HepG2 (cell line): ENCODE measurements at regions not wholly inside any gene's neighbourhood (a gene's known extent, or its start where the extent isn't known, plus 50 kb on each side); places are given as distances from the start of the nearest gene placed in this dataset.
A peak's percentile ranks its signal among the peaks of the same experiment; 100 is the strongest.

Experiments used
- ATAC-seq: fragments of 200-7000 bp; cut with Tn5 transposase; 3 replicates; pipeline ENCODE4 v1.9.1; 2020; ENCODE audit warnings: mild to moderate bottlenecking, moderate library complexity
- BruUV-seq: library from RNA; stranded (reverse); fragments of 400-500 nt; replicated peaks from 2 replicates; lab custom pipeline; 2021; lab: Mats Ljungman, UMichigan
- CTCF ChIA-PET: fragments of 300-600 bp; formaldehyde crosslinking; extraction: SDS; loops from one replicate; lab custom pipeline; 2021; ENCODE audit warnings: low total read pairs, inconsistent platforms, low intra/inter-chr PET ratio; lab: Yijun Ruan, JAX
- POLR2A ChIA-PET: fragments of 350-600 bp; sonication (Branson Sonifier 250); formaldehyde crosslinking; loops from one replicate; lab custom pipeline; 2020; ENCODE audit warnings: antibody characterized with exemption, inconsistent platforms; lab: Yijun Ruan, JAX
- DNase-seq: peaks from one replicate; pipeline ENCODE4 v3.0.0-alpha.2; 2015; ENCODE audit warnings: low spot score
- FAIRE-seq: peaks from 3 replicates; lab custom pipeline; 2011; peaks lifted over from hg19 to GRCh38; lab: Jason Lieb, UNC
- H2AFZ ChIP-seq: one replicate; pipeline ENCODE4 v1.6.1; 2011; ENCODE audit warnings: low read length, inconsistent platforms
- H3K27ac ChIP-seq: fragments of 300-600 bp; 3 replicates; pipeline ENCODE4 v1.8.0; 2011; ENCODE audit warnings: mixed run types, mild to moderate bottlenecking, mixed read lengths, low read length, inconsistent platforms; ENCODE audit not compliant: insufficient read depth; ENCODE audit errors: extremely low read length
- H3K27me3 ChIP-seq, 2 experiments: fragments of 200-600 bp in 1 of 2; 2 replicates in 1 of 2; 3 replicates in 1 of 2; pipeline versions ENCODE4 v1.6.0 to v1.8.0; 2011; ENCODE audit warnings: low read length in 2 of 2, mild to moderate bottlenecking in 2 of 2, moderate library complexity in 2 of 2, inconsistent platforms in 1 of 2; ENCODE audit not compliant: insufficient read depth in 2 of 2, control insufficient read depth in 1 of 2
- H3K36me3 ChIP-seq, 2 experiments: fragments of 200-600 bp in 1 of 2; replicated peaks in 1 of 2; 2 replicates in 1 of 2; 3 replicates in 1 of 2; pipeline versions ENCODE4 v1.5.1 to v1.8.0; 2011; ENCODE audit warnings: low read length in 2 of 2, inconsistent platforms in 1 of 2; ENCODE audit not compliant: insufficient read depth in 2 of 2, control insufficient read depth in 1 of 2
- H3K4me1 ChIP-seq: 2 replicates; pipeline ENCODE4 v1.5.1; 2012; ENCODE audit warnings: low read length, inconsistent platforms; ENCODE audit not compliant: insufficient read depth
- H3K4me2 ChIP-seq: 2 replicates; pipeline ENCODE4 v1.6.0; 2011; ENCODE audit warnings: low read depth, low read length, inconsistent platforms
- H3K4me3 ChIP-seq, 3 experiments: fragments of 200-600 bp in 1 of 3; sonication (generic), shearing (Covaris generic) in 1 of 3; replicated peaks in 1 of 3; 2 replicates each; pipeline ENCODE4 v1.5.1; 2011 to 2016; ENCODE audit warnings: low read length in 3 of 3, inconsistent platforms in 2 of 3, low read depth in 2 of 3, mild to moderate bottlenecking in 2 of 3, control low read depth in 1 of 3, mixed read lengths in 1 of 3; ENCODE audit not compliant: insufficient read depth in 1 of 3
- H3K79me2 ChIP-seq: one replicate; pipeline ENCODE4 v1.6.1; 2011; ENCODE audit warnings: low read length, inconsistent platforms; ENCODE audit not compliant: insufficient read depth
- H3K9ac ChIP-seq: 2 replicates; pipeline ENCODE4 v1.6.0; 2011; ENCODE audit warnings: mild to moderate bottlenecking, low read depth, low read length, inconsistent platforms; ENCODE audit not compliant: insufficient read depth
- H3K9me3 ChIP-seq: 2 replicates; pipeline ENCODE4 v1.5.1; 2012; ENCODE audit warnings: mild to moderate bottlenecking, low read length
- H4K20me1 ChIP-seq: 2 replicates; pipeline ENCODE4 v1.6.0; 2011; ENCODE audit warnings: inconsistent platforms, mild to moderate bottlenecking, low read length, moderate library complexity; ENCODE audit not compliant: insufficient read depth
- NAIF1 ChIP-seq: sonication (generic); formaldehyde crosslinking; IDR thresholded peaks from 2 replicates; pipeline ENCODE4 v1.5.0; 2020; ENCODE audit warnings: mild to moderate bottlenecking, missing genetic modification reagents, borderline replicate concordance
- POLR2A ChIP-seq, 2 experiments: IDR thresholded peaks; 2 replicates each; pipeline ENCODE4 v1.6.1; 2011; ENCODE audit warnings: low read depth in 2 of 2, low read length in 2 of 2, mild to moderate bottlenecking in 1 of 2, moderate library complexity in 1 of 2; ENCODE audit not compliant: insufficient read depth in 1 of 2
- REL ChIP-seq: sonication (generic); formaldehyde crosslinking; conservative IDR thresholded peaks from 2 replicates; pipeline ENCODE4 v1.8.0; 2022; ENCODE audit warnings: mild to moderate bottlenecking, missing genetic modification reagents, moderate library complexity
- SALL1 ChIP-seq: sonication (generic); formaldehyde crosslinking; IDR thresholded peaks from 2 replicates; pipeline ENCODE4 v1.8.0; 2022; ENCODE audit warnings: mild to moderate bottlenecking, missing genetic modification reagents
- SOX5 ChIP-seq: IDR thresholded peaks from 2 replicates; pipeline ENCODE4 v1.6.1; 2016; ENCODE audit warnings: borderline replicate concordance
- ZMYM4 ChIP-seq: sonication (generic); formaldehyde crosslinking; IDR thresholded peaks from 2 replicates; pipeline ENCODE4 v1.8.1; 2023; ENCODE audit warnings: mild to moderate bottlenecking, missing genetic modification reagents
- WGBS: methylation state at CpG from one replicate; pipeline ENCODE4 v1.1.6; 2017; ENCODE audit warnings: low lambda C conversion rate; 5-methylcytosine and 5-hydroxymethylcytosine counted together
- in situ Hi-C: cut with HindIII; loops from 2 replicates; pipeline ENCODE4 v1.10.0; 2017; ENCODE audit warnings: low pct_unique_long_range_greater_than_20kb; ENCODE audit not compliant: extremely low pct_ligation_motif_present
- intact Hi-C: fragments of 100-400 bp; cut with micrococcal nuclease; formaldehyde crosslinking; loops from one replicate; pipeline ENCODE4 v1.10.0; 2022; ENCODE audit not compliant: unreplicated experiment
- TF ChIP-seq, protein P1 (sequence below): IDR thresholded peaks from 2 replicates; pipeline ENCODE4 v1.6.1; 2016; ENCODE audit warnings: missing biosample characterization, missing genetic modification reagents, low read depth
- TF ChIP-seq, protein P2 (sequence below): sonication (generic); formaldehyde crosslinking; IDR thresholded peaks from 2 replicates; pipeline ENCODE4 v1.5.0; 2020; ENCODE audit warnings: mild to moderate bottlenecking, low read depth, missing genetic modification reagents, borderline replicate concordance
- TF ChIP-seq, protein P3 (sequence below): sonication (generic); formaldehyde crosslinking; IDR thresholded peaks from 2 replicates; pipeline ENCODE4 v1.5.1; 2020; ENCODE audit warnings: missing genetic modification reagents, mild to moderate bottlenecking, borderline replicate concordance

DNA sequence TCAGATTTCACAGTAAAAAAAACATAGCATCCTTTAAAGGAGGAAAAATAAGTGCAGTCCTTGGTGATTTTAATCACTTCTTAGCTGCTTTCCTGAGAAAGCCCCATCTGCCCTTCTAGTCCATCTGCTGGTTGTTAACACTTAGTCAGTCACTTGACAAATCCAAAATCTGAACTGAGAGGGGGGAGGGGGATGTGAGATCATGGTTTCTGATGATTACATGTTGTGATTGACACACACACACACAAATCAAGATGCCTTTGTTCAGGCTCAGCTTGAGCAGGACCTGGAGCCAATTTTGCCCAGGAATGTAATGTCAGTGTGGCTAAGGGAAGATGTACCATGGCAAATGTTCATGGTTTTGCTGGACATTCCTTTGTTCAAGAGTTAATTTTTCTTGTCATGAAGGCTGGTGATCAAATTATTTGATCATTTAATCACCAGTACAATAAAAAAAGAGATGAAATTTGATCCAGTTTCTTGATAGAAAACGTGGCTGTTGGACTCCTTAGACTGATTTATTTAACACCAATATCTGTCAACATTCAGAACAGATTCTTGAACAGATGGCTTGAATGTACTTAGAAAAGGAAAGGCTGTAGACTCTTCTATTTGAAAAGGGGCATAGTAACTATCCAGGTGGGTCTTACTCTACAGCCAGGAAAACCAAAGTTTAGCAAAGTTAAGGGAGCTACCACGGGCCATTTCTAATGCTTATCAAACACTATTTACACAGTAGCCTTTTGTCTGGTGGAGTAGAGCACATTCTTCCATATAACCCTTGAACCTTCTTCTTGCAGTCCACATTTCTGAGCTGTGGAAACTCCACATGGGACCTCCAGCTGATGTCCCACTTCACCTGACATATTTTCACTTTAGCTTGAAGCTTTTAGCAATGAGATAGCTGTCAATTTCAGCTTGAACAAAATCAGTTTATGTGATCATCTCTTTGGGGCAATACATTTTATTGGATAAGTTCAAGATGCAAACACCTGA lies 408.7 kb downstream of the PIK3C3 start:
- no TSS peak for BruUV-seq
- no peak overlapping the region for H3K27ac ChIP-seq
- H3K4me3 ChIP-seq, result no peak overlapping the region
- H3K36me3 ChIP-seq, result no peaks in the 10 kb centered on the region
- H3K9ac ChIP-seq, result no peak overlapping the region
- H3K4me1 ChIP-seq, result peaks cover 17% of the 10 kb centered on the region
- ATAC-seq, result peak; percentile 96
- intact Hi-C loops (loop anchor here (1.0 kb wide), 1 partner anchor 14 kb away; no protein-coding TSS in a partner anchor), in situ Hi-C loops (no loop called here)
- no peak overlapping the region for H3K4me2 ChIP-seq
- peak; percentile 70 for DNase-seq
- no peaks in the 10 kb centered on the region for H3K27me3 ChIP-seq
- no peak for FAIRE-seq
- H3K79me2 ChIP-seq, result no peaks in the 10 kb centered on the region
- 6% methylated on average over 2 of the region's 2 CpGs for WGBS
- ChIA-PET CTCF (no interaction called here), POLR2A (interaction anchor here (1.0 kb wide), 2 partner anchors 24 to 81 kb away, joined by 3 read pairs; no protein-coding TSS in a partner anchor)
- no peak overlapping the region for H2AFZ ChIP-seq
- H4K20me1 ChIP-seq, result no peaks in the 10 kb centered on the region
- H3K9me3 ChIP-seq, result peaks cover 16% of the 10 kb centered on the region; the same call in 1 of the 2 replicates
- TF ChIP-seq REL (CRISPR knock-in tag) (no peak), SOX5 (CRISPR knock-in tag) (peak; percentile 56; the same call in 1 of the 2 replicates), POLR2A (IDR thresholded peaks at IDR 0.05; ENCODE audit: insufficient read depth in 1 of 2, low read depth in 2 of 2, low read length in 2 of 2) (no peak), NAIF1 (CRISPR knock-in tag) (no peak), ZMYM4 (peak; percentile 72), SALL1 (no peak)
- TF ChIP-seq, protein P1, sequence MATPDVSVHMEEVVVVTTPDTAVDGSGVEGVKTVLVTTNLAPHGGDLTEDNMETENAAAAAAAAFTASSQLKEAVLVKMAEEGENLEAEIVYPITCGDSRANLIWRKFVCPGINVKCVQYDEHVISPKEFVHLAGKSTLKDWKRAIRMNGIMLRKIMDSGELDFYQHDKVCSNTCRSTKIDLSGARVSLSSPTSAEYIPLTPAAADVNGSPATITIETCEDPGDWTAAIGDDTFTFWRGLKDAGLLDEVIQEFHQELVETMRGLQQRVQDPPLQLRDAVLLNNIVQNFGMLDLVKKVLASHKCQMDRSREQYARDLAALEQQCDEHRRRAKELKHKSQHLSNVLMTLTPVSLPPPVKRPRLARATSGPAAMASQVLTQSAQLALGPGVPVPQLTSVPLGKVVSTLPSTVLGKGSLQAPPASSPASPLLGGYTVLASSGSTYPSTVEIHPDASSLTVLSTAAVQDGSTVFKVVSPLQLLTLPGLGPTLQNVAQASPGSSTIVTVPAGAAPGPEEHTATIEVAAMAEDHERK, result no peak
- TF ChIP-seq, protein P2, sequence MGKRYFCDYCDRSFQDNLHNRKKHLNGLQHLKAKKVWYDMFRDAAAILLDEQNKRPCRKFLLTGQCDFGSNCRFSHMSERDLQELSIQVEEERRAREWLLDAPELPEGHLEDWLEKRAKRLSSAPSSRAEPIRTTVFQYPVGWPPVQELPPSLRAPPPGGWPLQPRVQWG, result no peak
- TF ChIP-seq, protein P3, sequence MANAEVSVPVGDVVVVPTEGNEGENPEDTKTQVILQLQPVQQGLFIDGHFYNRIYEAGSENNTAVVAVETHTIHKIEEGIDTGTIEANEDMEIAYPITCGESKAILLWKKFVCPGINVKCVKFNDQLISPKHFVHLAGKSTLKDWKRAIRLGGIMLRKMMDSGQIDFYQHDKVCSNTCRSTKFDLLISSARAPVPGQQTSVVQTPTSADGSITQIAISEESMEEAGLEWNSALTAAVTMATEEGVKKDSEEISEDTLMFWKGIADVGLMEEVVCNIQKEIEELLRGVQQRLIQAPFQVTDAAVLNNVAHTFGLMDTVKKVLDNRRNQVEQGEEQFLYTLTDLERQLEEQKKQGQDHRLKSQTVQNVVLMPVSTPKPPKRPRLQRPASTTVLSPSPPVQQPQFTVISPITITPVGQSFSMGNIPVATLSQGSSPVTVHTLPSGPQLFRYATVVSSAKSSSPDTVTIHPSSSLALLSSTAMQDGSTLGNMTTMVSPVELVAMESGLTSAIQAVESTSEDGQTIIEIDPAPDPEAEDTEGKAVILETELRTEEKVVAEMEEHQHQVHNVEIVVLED, result no peak
